Muscle of leg (tissue), 3 donors: ENCODE measurements at regions not wholly inside any gene's neighbourhood (a gene's known extent, or its start where the extent isn't known, plus 50 kb on each side); places are given as distances from the start of the nearest gene placed in this dataset.
A peak's percentile ranks its signal among the peaks of the same experiment; 100 is the strongest.

Experiments used
- DNase-seq: peaks from one replicate; pipeline ENCODE4 v3.0.0; 2013
- H3K27ac ChIP-seq: one replicate; pipeline ENCODE4 v1.5.1; 2013; ENCODE audit warnings: mild to moderate bottlenecking, low read length, control low read depth
- H3K27me3 ChIP-seq: one replicate; pipeline ENCODE4 v1.6.1; 2013; ENCODE audit warnings: low read length; ENCODE audit not compliant: control insufficient read depth, insufficient read depth
- H3K36me3 ChIP-seq: one replicate; pipeline ENCODE4 v1.6.1; 2013; ENCODE audit warnings: low read length; ENCODE audit not compliant: control insufficient read depth, insufficient read depth
- H3K4me1 ChIP-seq: one replicate; pipeline ENCODE4 v1.6.1; 2013; ENCODE audit warnings: low read length; ENCODE audit not compliant: control insufficient read depth, insufficient read depth
- H3K4me3 ChIP-seq: one replicate; pipeline ENCODE4 v1.5.1; 2013; ENCODE audit warnings: low read length, control low read depth
- H3K9me3 ChIP-seq: replicated peaks from 2 replicates; pipeline ENCODE4 v1.6.1; 2013; ENCODE audit warnings: low read depth, low read length; ENCODE audit not compliant: control insufficient read depth
- WGBS: methylation state at CpG from one replicate; pipeline ENCODE4 v1.1.5; 2013; ENCODE audit warnings: missing lambda C conversion rate; ENCODE audit not compliant: insufficient coverage; 5-methylcytosine and 5-hydroxymethylcytosine counted together

GRCh38 chr9:91047993-91048607, 246.5 kb downstream of the SYK start:
- Histone ChIP-seq H3K36me3 (no peaks in the 10 kb centered on the region), H3K4me3 (no peak overlapping the region), H3K27me3 (peaks cover 2% of the 10 kb centered on the region), H3K9me3 (no peaks in the 10 kb centered on the region), H3K4me1 (peaks cover 3% of the 10 kb centered on the region), H3K27ac (no peak overlapping the region)
- 82% methylated on average over 7 of the region's 9 CpGs for WGBS
- DNase-seq: no peak

- Histone ChIP-seq H3K4me3 (no peak overlapping the region), H3K27me3 (peaks cover 2% of the 10 kb centered on the region), H3K9me3 (no peaks in the 10 kb centered on the region), H3K36me3 (no peaks in the 10 kb centered on the region), H3K27ac (no peak overlapping the region), H3K4me1 (no peaks in the 10 kb centered on the region)
- WGBS: no CpG with 5 or more reads among the region's 2 CpGs
- no peak for DNase-seq
Observed at GRCh38 chr9:91048749-91049148, 247.1 kb downstream of the SYK start.

GRCh38 chr9:91053824-91054223, 252.2 kb downstream of the SYK start:
- no peak overlapping the region for H3K4me3 ChIP-seq
- no peaks in the 10 kb centered on the region for H3K4me1 ChIP-seq
- H3K27me3 ChIP-seq: no peaks in the 10 kb centered on the region
- H3K36me3 ChIP-seq: no peaks in the 10 kb centered on the region
- no CpG with 5 or more reads among the region's 2 CpGs for WGBS
- no peak overlapping the region for H3K27ac ChIP-seq
- H3K9me3 ChIP-seq: no peaks in the 10 kb centered on the region
- no peak for DNase-seq

- no peaks in the 10 kb centered on the region for H3K27me3 ChIP-seq
- H3K27ac ChIP-seq: no peak overlapping the region
- H3K9me3 ChIP-seq: no peaks in the 10 kb centered on the region
- H3K4me3 ChIP-seq: no peak overlapping the region
- DNase-seq: no peak
- H3K4me1 ChIP-seq: no peaks in the 10 kb centered on the region
- no peaks in the 10 kb centered on the region for H3K36me3 ChIP-seq
- no CpG with 5 or more reads among the region's 3 CpGs for WGBS
Observed at GRCh38 chr9:91055845-91056244, 254.2 kb downstream of the SYK start.

GRCh38 chr9:91056486-91056885, 254.9 kb downstream of the SYK start:
- Histone ChIP-seq H3K36me3 (no peaks in the 10 kb centered on the region), H3K9me3 (no peaks in the 10 kb centered on the region), H3K27me3 (no peaks in the 10 kb centered on the region), H3K27ac (no peak overlapping the region), H3K4me1 (no peaks in the 10 kb centered on the region), H3K4me3 (no peak overlapping the region)
- no CpG with 5 or more reads among the region's 4 CpGs for WGBS
- DNase-seq: no peak

GRCh38 chr9:91056917-91057316, 255.3 kb downstream of the SYK start:
- no peak for DNase-seq
- no peaks in the 10 kb centered on the region for H3K4me1 ChIP-seq
- H3K36me3 ChIP-seq: no peaks in the 10 kb centered on the region
- no peaks in the 10 kb centered on the region for H3K27me3 ChIP-seq
- H3K9me3 ChIP-seq: no peaks in the 10 kb centered on the region
- no peak overlapping the region for H3K4me3 ChIP-seq
- H3K27ac ChIP-seq: no peak overlapping the region

- H3K4me1 ChIP-seq: no peaks in the 10 kb centered on the region
- no peak for DNase-seq
- no peaks in the 10 kb centered on the region for H3K9me3 ChIP-seq
- H3K36me3 ChIP-seq: no peaks in the 10 kb centered on the region
- H3K27ac ChIP-seq: no peak overlapping the region
- no CpG with 5 or more reads among the region's 2 CpGs for WGBS
- H3K4me3 ChIP-seq: no peak overlapping the region
- peaks cover 3% of the 10 kb centered on the region for H3K27me3 ChIP-seq
Observed at GRCh38 chr9:91059713-91060112, 258.1 kb downstream of the SYK start.

- Histone ChIP-seq H3K36me3 (no peaks in the 10 kb centered on the region), H3K4me3 (no peak overlapping the region), H3K27ac (no peak overlapping the region), H3K27me3 (peaks cover 3% of the 10 kb centered on the region), H3K9me3 (no peaks in the 10 kb centered on the region), H3K4me1 (no peaks in the 10 kb centered on the region)
- 22% methylated on average over 4 of the region's 8 CpGs for WGBS
- peak; percentile 45 for DNase-seq
Observed at GRCh38 chr9:91060520-91061343, 259.1 kb downstream of the SYK start.

- Histone ChIP-seq H3K27me3 (peaks cover 3% of the 10 kb centered on the region), H3K4me3 (no peak overlapping the region), H3K36me3 (no peaks in the 10 kb centered on the region), H3K4me1 (no peaks in the 10 kb centered on the region), H3K27ac (no peak overlapping the region), H3K9me3 (no peaks in the 10 kb centered on the region)
- DNase-seq: no peak
- 83% methylated on average over 1 of the region's 2 CpGs for WGBS
Observed at GRCh38 chr9:91061506-91061905, 259.9 kb downstream of the SYK start.

GRCh38 chr9:91062281-91062680, 260.7 kb downstream of the SYK start:
- H3K36me3 ChIP-seq: no peaks in the 10 kb centered on the region
- no peaks in the 10 kb centered on the region for H3K9me3 ChIP-seq
- 80% methylated on average over 1 of the region's 2 CpGs for WGBS
- no peak overlapping the region for H3K4me3 ChIP-seq
- H3K4me1 ChIP-seq: no peaks in the 10 kb centered on the region
- no peak for DNase-seq
- H3K27ac ChIP-seq: no peak overlapping the region
- H3K27me3 ChIP-seq: peaks cover 3% of the 10 kb centered on the region
